GM12872 (cell line): ENCODE measurements at regions not wholly inside any gene's neighbourhood (a gene's known extent, or its start where the extent isn't known, plus 50 kb on each side); places are given as distances from the start of the nearest gene placed in this dataset.

Experiments
- TF ChIP-seq, protein P1 (sequence below): IDR thresholded peaks from 3 replicates; pipeline ENCODE4 v1.5.1; 2011; ENCODE audit warnings: low read depth, mild to moderate bottlenecking, low read length, moderate library complexity; ENCODE audit not compliant: insufficient read depth

DNA sequence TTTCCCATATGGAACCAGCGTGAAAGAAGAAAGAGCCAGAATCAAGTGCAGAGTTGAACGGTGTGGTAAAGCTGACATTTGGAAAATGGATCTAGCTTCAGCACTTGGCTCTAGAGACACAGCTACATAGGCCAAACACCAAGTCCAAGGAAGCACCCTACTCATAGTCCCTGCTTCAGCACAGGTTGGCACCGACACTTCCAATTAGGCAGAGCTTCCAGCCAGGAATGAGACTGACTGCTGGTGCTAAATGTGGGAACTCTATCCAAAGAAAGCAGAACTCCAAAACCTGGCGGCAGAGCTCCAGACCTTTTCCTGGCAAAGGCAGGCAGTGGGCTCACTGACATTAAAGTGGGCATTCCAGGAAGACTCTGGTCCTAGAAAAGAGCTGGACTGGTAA is 125.4 kb upstream of the CTNNA2 start:
- TF ChIP-seq, protein P1, sequence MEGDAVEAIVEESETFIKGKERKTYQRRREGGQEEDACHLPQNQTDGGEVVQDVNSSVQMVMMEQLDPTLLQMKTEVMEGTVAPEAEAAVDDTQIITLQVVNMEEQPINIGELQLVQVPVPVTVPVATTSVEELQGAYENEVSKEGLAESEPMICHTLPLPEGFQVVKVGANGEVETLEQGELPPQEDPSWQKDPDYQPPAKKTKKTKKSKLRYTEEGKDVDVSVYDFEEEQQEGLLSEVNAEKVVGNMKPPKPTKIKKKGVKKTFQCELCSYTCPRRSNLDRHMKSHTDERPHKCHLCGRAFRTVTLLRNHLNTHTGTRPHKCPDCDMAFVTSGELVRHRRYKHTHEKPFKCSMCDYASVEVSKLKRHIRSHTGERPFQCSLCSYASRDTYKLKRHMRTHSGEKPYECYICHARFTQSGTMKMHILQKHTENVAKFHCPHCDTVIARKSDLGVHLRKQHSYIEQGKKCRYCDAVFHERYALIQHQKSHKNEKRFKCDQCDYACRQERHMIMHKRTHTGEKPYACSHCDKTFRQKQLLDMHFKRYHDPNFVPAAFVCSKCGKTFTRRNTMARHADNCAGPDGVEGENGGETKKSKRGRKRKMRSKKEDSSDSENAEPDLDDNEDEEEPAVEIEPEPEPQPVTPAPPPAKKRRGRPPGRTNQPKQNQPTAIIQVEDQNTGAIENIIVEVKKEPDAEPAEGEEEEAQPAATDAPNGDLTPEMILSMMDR, result no peak

DNA sequence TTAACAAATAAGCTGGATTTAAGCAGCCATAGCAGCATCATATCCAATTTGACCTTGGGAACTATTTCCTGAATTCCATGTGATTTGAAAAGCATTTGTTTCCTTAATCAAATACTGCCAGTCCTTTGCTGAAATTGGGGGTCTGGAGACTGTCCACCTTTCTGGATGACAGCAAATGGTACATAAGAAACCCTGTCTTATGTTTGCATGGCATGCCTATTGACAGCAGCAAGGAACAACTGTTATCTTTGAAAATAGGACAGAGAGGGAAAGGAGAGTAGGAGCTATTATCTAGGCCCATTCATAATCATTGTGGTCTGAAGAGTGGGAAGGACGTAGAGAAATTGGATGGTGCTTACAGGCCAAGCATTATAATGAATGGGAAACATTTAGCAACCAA is 129.2 kb upstream of the CTNNA2 start:
- TF ChIP-seq, protein P1, result no peak

GRCh38 chr2:79375817-79376216 is 137.0 kb upstream of the CTNNA2 start:
- TF ChIP-seq, protein P1, result no peak

DNA sequence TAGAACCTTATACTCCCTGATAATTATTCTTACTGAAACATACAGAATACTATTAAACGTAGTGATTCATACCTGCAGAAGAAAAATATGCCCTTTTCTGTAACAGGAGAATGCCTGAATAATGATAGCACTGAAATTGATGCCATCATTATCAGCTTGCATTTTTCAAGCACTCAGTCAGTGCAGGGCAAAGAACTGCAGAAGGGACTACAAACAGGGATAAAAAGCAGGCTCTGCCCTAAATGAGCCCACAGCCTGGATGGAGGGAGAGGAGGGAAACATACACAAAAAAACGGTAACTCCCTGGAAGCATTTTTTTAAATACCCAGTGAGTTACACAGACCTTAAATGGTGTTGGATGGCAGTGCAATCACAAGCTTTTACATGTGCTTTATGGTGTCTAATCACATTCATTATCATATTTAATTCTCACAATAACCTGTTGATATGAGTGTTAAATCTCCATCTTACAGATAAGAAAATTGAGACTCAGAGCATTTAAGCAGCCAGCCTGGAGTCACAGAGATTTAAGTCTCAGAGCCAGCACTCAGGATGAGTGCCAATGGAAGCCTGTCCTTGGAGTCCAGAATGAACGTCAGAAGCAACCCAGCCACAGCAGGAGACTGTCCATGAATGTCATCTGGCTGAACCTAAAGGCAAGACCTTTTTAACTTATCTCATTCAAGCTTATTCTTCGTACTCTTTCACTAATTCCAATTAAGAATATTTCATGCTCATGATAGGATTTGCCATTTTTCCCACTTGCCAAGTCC is 139.3 kb upstream of the CTNNA2 start:
- TF ChIP-seq, protein P1, result no peak

DNA sequence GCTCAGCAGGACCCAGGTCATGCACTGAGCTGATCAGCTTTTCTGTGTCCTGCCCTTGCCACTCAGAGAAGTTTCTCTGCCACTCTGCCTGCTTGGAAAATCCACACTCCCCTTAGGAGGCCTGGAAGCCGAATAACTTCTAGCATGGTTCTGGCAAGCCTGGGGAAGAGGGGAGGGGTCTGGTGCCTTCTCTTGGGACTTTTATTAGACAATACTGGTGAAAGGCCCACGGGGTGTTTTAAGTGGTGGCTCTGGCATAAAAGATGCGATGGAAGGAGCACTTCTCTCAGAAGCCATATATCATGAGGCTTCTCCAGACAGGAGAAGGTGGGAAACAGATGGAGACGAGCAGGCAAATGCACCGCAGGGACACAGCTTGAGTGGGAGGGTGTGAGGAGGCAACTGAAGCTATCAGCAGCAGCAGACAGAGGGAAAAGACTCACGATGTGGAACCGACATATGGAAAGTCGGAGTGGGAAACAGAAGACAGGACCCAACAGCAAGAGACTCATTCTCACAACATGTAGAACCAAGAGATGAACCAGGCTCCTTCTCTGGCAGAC is 141.8 kb upstream of the CTNNA2 start:
- TF ChIP-seq, protein P1, result no peak

- TF ChIP-seq, protein P1, result no peak
These were observed 143.7 kb upstream of the CTNNA2 start for GRCh38 chr2:79369127-79369526.

DNA sequence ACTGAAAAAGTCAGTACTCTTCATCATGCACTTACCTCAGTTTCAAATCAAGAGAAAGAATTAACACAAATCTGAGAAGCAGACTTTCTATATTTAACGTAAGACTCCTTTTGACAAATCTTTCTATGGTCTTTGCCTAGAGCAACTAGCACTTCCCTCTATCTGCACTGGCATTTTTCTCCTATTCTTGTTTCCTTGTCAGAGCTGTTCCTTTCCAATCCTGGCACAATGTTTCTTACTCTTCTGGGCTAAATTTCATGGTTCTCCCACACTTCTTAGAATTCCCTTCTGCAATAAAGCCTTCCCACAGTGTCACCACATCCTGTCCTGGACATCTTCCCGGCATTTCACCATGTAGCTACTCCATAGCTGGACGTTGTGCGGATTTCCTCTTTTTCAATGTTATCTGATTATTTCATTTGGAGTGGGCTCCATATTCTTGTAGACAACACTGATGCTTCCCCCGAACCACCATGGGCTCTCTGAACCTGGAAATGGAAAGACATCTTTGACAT is 144.7 kb upstream of the CTNNA2 start:
- TF ChIP-seq, protein P1, result no peak
